GM23248 (cell line): ENCODE measurements at regions not wholly inside any gene's neighbourhood (a gene's known extent, or its start where the extent isn't known, plus 50 kb on each side); places are given as distances from the start of the nearest gene placed in this dataset.

Source experiments
- DNase-seq: peaks from one replicate; pipeline ENCODE4 v3.0.0-alpha.2; 2015
- H2AFZ ChIP-seq: fragments of 200-600 bp; sonication (generic); 2 replicates; pipeline ENCODE4 v1.6.1; 2016; ENCODE audit warnings: antibody characterized with exemption
- H3F3A ChIP-seq: fragments of 200-600 bp; sonication (generic); 2 replicates; pipeline ENCODE4 v1.6.1; 2016; ENCODE audit warnings: mild to moderate bottlenecking, antibody characterized with exemption, mixed run types; ENCODE audit not compliant: insufficient read depth
- H3K27ac ChIP-seq: fragments of 200-600 bp; sonication (generic); 2 replicates; pipeline ENCODE4 v1.5.1; 2016; ENCODE audit warnings: mild to moderate bottlenecking
- H3K27me3 ChIP-seq: fragments of 200-600 bp; sonication (generic); replicated peaks from 2 replicates; pipeline ENCODE4 v1.6.1; 2016; ENCODE audit warnings: mild to moderate bottlenecking; ENCODE audit not compliant: insufficient read depth
- H3K36me3 ChIP-seq: fragments of 200-600 bp; sonication (generic); 2 replicates; pipeline ENCODE4 v1.6.1; 2016; ENCODE audit warnings: low read depth, mild to moderate bottlenecking
- H3K4me1 ChIP-seq: fragments of 200-600 bp; sonication (generic); 2 replicates; pipeline ENCODE4 v1.6.1; 2016; ENCODE audit warnings: mild to moderate bottlenecking; ENCODE audit not compliant: insufficient read depth
- H3K4me2 ChIP-seq: fragments of 200-600 bp; sonication (generic); one replicate; pipeline ENCODE4 v1.6.1; 2016; ENCODE audit warnings: mild to moderate bottlenecking; ENCODE audit not compliant: unreplicated experiment
- H3K4me3 ChIP-seq: fragments of 200-600 bp; sonication (generic); 2 replicates; pipeline ENCODE4 v1.5.1; 2016; ENCODE audit warnings: mild to moderate bottlenecking
- H3K79me2 ChIP-seq: fragments of 200-600 bp; sonication (generic); 2 replicates; pipeline ENCODE4 v1.6.1; 2016; ENCODE audit warnings: mild to moderate bottlenecking; ENCODE audit not compliant: insufficient read depth
- H3K9ac ChIP-seq: fragments of 200-600 bp; sonication (generic); 2 replicates; pipeline ENCODE4 v1.6.1; 2016; ENCODE audit warnings: mild to moderate bottlenecking
- H3K9me2 ChIP-seq: fragments of 200-600 bp; sonication (generic); 2 replicates; pipeline ENCODE4 v1.6.1; 2016; ENCODE audit warnings: mixed run types, mild to moderate bottlenecking, moderate library complexity; ENCODE audit not compliant: insufficient read depth
- H3K9me3 ChIP-seq: fragments of 200-600 bp; sonication (generic); one replicate; pipeline ENCODE4 v1.6.1; 2017; ENCODE audit warnings: low read depth
- H4K20me1 ChIP-seq: fragments of 200-600 bp; sonication (generic); 2 replicates; pipeline ENCODE4 v1.6.0; 2016; ENCODE audit not compliant: insufficient read depth
- EZH2 ChIP-seq: fragments of 200-600 bp; sonication (generic); IDR thresholded peaks from 2 replicates; pipeline ENCODE4 v1.6.1; 2018; ENCODE audit warnings: antibody characterized with exemption, mild to moderate bottlenecking; ENCODE audit not compliant: insufficient read depth, poor library complexity, severe bottlenecking
- EZH2phosphoT487 ChIP-seq: fragments of 200-600 bp; sonication (generic); IDR thresholded peaks from 2 replicates; pipeline ENCODE4 v1.6.1; 2018; ENCODE audit warnings: antibody characterized with exemption, moderate library complexity, mild to moderate bottlenecking, low read depth; ENCODE audit not compliant: insufficient read depth
- WGBS, 2 experiments: methylation state at CpG; one replicate each; pipeline ENCODE4 v1.1.6; 2015 to 2017; ENCODE audit warnings: low lambda C conversion rate in 2 of 2, low coverage in 1 of 2; ENCODE audit errors: missing lambda C conversion rate in 2 of 2; 5-methylcytosine and 5-hydroxymethylcytosine counted together
- in situ Hi-C: fragments of 300-500 bp; cut with MboI; formaldehyde crosslinking; loops from 2 replicates; pipeline ENCODE4 v1.15.0; 2020

- Histone ChIP-seq H3K4me1 (no peaks in the 10 kb centered on the region), H4K20me1 (no peaks in the 10 kb centered on the region), H3K27ac (no peak overlapping the region), H2AFZ (no peak overlapping the region), H3F3A (no peaks in the 10 kb centered on the region), H3K9ac (no peak overlapping the region), H3K4me3 (no peak overlapping the region), H3K36me3 (no peaks in the 10 kb centered on the region), H3K9me3 (no peaks in the 10 kb centered on the region), H3K79me2 (no peaks in the 10 kb centered on the region), H3K4me2 (no peak overlapping the region), H3K9me2 (no peaks in the 10 kb centered on the region), H3K27me3 (no peaks in the 10 kb centered on the region)
- in situ Hi-C loops, result no loop called here
- TF ChIP-seq EZH2 (no peak), EZH2phosphoT487 (no peak)
- no peak for DNase-seq
These were observed 131.7 kb upstream of the NEO1 start for GRCh38 chr15:72920551-72920950.

- Histone ChIP-seq H3K9me2 (no peaks in the 10 kb centered on the region), H3F3A (no peaks in the 10 kb centered on the region), H2AFZ (no peak overlapping the region), H3K79me2 (no peaks in the 10 kb centered on the region), H3K9ac (no peak overlapping the region), H3K4me3 (no peak overlapping the region), H3K27me3 (no peaks in the 10 kb centered on the region), H3K9me3 (no peaks in the 10 kb centered on the region), H3K4me1 (no peaks in the 10 kb centered on the region), H3K27ac (no peak overlapping the region), H3K36me3 (no peaks in the 10 kb centered on the region), H3K4me2 (no peak overlapping the region), H4K20me1 (no peaks in the 10 kb centered on the region)
- DNase-seq, result no peak
- WGBS, 2 experiments, result 46 to 47% methylated on average over 5 of the region's 5 CpGs
- in situ Hi-C loops, result no loop called here
- TF ChIP-seq EZH2phosphoT487 (no peak), EZH2 (no peak)
These were observed 132.3 kb upstream of the NEO1 start for GRCh38 chr15:72919936-72920465.

DNA sequence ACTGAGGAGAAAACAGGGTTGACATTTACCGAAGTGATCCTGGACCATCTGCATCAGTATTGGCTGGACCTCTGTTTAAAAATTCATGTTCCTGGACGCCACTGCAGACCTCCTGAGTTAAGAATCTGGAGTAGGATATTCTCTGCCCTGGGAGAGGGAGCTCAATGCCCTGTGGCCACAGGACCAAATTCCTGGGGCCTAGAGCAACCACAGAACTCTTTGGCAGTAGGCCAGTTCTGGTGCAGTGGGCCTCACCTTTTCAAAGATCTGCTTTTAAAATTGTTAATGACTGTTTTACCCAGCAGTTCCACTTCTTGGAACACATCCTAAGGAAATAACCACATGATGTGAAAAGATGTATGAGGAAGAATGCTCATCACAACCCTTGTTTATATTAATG lies 133.3 kb upstream of the ADPGK start:
- no peak for DNase-seq

DNA sequence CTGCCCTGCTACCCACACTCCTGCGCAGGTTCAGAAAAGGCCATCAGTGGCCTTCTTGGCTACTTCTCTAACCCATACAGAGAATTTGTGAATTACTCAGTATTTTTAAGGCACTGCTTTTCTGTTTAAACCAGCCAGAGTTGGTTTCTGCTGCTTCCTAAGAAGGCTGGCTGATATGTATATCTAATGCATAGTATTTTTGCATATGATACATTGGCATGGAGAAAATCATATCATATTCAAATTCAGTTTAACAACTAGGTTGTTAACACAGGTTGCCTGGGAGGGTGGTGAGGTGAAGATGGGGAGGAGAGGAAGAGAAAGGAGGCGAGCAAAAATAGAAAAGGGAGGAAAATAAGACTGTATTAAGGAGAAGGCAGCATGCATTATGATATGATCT lies 132.8 kb upstream of the ADPGK start:
- Histone ChIP-seq H2AFZ (no peak overlapping the region), H3K4me1 (no peaks in the 10 kb centered on the region), H3K4me3 (no peak overlapping the region), H4K20me1 (no peaks in the 10 kb centered on the region), H3K4me2 (no peak overlapping the region), H3K9ac (no peak overlapping the region), H3K27ac (no peak overlapping the region), H3K9me2 (no peaks in the 10 kb centered on the region), H3K9me3 (no peaks in the 10 kb centered on the region), H3K36me3 (no peaks in the 10 kb centered on the region), H3K79me2 (no peaks in the 10 kb centered on the region), H3F3A (no peaks in the 10 kb centered on the region), H3K27me3 (no peaks in the 10 kb centered on the region)
- TF ChIP-seq EZH2phosphoT487, result no peak
- no peak for TF ChIP-seq EZH2
- no peak for DNase-seq
- in situ Hi-C loops, result no loop called here
- 77 to 80% methylated on average over 2 of the region's 2 CpGs for WGBS, 2 experiments

More for the DNA sequence above, 133.3 kb upstream of the ADPGK start:
- H3K27ac ChIP-seq, result no peak overlapping the region
- H2AFZ ChIP-seq, result no peak overlapping the region
- TF ChIP-seq EZH2, result no peak
- no peak for TF ChIP-seq EZH2phosphoT487
- no peaks in the 10 kb centered on the region for H3K27me3 ChIP-seq
- H3K36me3 ChIP-seq, result no peaks in the 10 kb centered on the region
- 68 to 73% methylated on average over 2 of the region's 2 CpGs for WGBS, 2 experiments
- no peak overlapping the region for H3K4me2 ChIP-seq
- H3K9ac ChIP-seq, result no peak overlapping the region
- no peaks in the 10 kb centered on the region for H3K79me2 ChIP-seq
- no peaks in the 10 kb centered on the region for H3K4me1 ChIP-seq
- no peaks in the 10 kb centered on the region for H3K9me2 ChIP-seq
- H3F3A ChIP-seq, result no peaks in the 10 kb centered on the region
- H3K9me3 ChIP-seq, result no peaks in the 10 kb centered on the region
- no peaks in the 10 kb centered on the region for H4K20me1 ChIP-seq
- H3K4me3 ChIP-seq, result no peak overlapping the region
- in situ Hi-C loops, result no loop called here

DNA sequence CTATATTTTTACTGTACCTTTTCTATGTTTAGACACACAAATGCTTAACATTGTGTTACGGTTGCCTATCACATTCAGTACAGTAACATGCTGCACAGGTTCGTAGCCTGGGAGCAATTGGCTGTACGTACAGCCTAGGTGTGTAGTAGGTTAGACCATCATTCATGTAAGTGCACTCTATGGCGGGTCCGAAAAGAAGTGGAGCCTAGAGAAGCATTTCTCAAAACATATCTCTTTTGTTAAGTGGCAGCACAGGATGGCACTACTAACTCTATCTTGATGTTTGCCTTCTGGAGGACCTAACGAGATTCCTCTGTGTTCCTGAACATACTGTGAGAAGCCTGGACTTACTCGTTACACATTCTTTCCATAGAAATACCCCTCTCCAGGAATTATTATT lies 132.3 kb upstream of the ADPGK start:
- H3K4me2 ChIP-seq, result no peak overlapping the region
- in situ Hi-C loops, result no loop called here
- H3K4me1 ChIP-seq, result no peaks in the 10 kb centered on the region
- no peak overlapping the region for H3K4me3 ChIP-seq
- no peak overlapping the region for H3K27ac ChIP-seq
- H3K36me3 ChIP-seq, result no peaks in the 10 kb centered on the region
- H4K20me1 ChIP-seq, result no peaks in the 10 kb centered on the region
- no peak for DNase-seq
- H3K9ac ChIP-seq, result no peak overlapping the region
- no peaks in the 10 kb centered on the region for H3K9me3 ChIP-seq
- WGBS, 2 experiments, result 71% methylated on average over 7 of the region's 7 CpGs
- no peaks in the 10 kb centered on the region for H3K79me2 ChIP-seq
- H3K9me2 ChIP-seq, result no peaks in the 10 kb centered on the region
- H3F3A ChIP-seq, result no peaks in the 10 kb centered on the region
- TF ChIP-seq EZH2 (no peak), EZH2phosphoT487 (no peak)
- H3K27me3 ChIP-seq, result no peaks in the 10 kb centered on the region
- H2AFZ ChIP-seq, result no peak overlapping the region
